GM18867 (cell line): ENCODE measurements at regions not wholly inside any gene's neighbourhood (a gene's known extent, or its start where the extent isn't known, plus 50 kb on each side); places are given as distances from the start of the nearest gene placed in this dataset.

Source experiments
- ATAC-seq: cut with Tn5 transposase; IDR thresholded peaks from one replicate; pipeline ENCODE4 v1.9.1; 2021; ENCODE audit warnings: mild to moderate bottlenecking, moderate library complexity; ENCODE audit not compliant: unreplicated experiment

DNA sequence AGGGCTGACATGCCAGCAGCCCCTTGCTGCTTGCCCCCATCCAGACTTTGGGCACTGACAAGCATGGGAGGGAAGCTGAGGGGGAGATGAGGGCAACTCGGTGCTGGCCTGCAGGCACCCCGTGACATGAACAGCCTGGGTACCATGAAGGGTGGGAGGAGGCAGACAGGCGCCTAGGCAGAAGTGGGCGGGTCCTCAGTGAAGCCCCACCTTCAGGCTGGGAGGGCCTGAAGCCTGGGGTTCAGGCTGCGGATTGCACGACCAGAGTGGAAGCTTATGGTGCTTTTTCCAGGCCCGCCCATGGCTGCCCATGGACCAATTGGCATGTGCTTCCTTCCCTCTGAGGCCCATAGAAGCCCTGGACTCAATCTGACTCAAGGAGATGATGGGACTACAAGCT is 354.1 kb downstream of the GRIA2 start:
- no peak for ATAC-seq

DNA sequence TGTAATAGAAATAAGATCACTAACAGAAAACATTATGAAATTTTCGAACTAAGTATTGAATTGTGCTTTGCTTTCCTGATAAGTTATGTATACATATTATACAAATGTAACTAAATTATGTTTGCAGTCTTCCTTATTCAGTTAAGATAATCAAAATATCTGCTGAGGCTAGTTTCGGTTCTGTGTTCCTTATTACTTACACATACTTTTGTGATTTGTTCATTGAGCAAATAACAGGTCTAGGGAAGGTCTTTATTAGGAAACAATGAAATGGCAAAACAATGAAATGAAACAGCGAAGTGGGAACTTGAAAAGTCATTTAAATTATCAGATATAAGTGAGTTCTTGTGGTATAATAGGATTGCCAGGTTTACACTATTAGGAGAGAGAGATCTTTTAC is 352.4 kb downstream of the GRIA2 start:
- ATAC-seq, result no peak

DNA sequence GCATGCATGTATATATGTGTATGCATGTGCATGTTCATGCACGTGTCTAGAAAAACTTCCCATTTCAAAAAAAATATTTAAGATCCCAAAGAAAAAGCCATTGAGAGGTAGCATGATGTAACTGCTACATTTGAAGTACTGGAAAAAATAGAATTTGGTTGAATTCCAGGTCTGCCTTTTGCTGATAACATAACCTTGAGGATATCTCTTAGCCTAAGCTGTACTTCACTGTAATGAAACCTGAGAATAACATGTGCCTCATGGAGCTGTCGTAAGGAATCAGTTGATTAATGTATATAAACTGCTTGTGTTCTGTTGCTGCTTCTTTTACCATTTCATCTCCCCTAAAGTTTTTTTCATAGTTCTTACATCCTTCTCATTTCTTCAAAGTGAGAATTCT is 351.8 kb downstream of the GRIA2 start:
- no peak for ATAC-seq

DNA sequence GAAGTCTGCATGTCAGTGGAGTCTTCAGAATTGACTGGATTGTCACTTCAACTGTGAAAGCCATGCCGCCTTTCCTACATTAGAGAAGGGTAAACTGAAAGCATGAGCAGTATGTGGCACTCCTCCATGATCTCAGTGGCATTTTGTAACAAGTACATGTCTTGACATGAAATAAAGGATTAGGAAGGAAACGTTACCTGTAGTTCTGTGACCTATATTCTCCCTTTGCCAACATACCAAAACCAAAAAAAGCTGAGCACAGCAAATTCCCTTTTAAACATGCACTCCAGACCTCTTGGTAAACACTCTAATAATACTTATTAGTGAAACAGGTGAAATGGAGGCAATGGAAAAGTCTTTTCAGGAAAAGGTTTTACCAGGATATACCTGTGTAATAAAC is 344.2 kb downstream of the GRIA2 start:
- no peak for ATAC-seq

DNA sequence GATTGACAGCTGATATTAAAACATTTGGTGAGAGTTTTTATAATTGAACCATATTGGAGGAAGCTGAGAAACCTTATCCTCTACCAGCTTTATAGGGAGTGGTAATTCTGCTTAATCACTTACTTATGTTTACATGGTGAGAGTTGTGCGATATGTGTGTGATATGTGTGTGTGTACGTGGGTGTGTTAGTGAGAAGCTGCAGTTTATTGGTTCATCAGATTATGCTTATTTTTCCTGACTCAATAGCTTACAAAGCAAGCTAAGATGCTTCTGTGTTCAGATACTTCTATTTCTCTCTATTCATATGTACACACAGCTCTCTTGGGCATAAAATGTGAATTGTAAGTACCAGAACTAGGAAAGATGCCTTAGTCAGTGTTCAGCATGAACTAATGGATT is 343.7 kb downstream of the GRIA2 start:
- no peak for ATAC-seq

DNA sequence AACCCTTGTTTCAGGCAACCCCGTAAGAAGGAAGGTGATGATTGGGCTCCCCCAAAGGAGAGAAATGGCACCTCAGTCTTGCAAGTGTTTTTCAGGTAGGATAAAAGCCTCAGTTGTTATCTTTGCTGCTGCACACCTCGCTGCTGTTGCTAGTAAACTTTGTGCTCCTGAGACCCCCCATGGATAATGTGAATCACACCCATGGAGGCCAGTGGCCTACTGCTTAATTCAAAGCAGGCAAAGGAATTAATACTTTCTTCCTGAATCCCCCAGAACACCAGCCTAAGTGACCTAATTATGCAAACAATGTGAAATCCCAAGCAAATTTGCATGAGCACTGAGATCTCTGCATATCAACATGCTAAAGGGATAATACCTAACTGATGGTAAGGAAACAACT is 337.5 kb downstream of the GRIA2 start:
- ATAC-seq, result no peak

DNA sequence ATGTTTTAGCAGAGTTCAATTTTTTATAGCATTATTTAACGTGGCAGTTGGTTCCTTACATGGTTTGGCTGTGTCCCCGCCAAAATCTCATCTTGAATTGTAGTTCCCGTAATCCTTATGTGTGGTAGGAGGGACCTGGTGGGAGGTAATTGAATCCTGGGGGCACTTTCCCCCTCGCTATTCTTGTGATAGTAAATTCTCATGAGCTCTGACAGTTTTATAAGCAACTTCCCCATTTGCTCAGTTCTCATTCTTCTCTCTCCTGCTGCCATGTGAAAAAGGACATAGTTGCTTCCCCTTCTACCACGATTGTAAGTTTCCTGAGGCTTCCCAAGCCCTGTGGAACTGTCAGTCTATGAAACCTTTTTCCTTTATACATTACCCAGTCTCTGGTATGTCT is 329.5 kb downstream of the GRIA2 start:
- ATAC-seq, result no peak

DNA sequence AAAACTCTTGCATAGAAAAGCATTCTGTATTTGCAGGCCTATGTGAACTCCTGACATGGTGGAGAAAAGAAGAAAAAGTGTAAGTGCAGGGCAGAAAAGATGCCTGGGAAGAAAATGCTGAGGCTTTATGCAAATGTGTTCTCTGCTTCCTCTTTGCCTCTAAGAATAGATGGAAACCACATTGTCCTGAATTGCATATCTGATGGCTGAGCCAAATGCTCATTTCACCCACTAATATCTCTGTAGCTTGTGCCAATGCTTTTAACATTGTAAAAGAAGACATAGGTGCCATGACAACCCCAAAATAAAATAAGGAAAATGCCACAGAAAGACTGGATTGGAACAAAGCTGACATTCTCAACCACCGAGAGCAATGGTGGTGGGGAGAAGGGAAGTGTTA is 307.4 kb downstream of the GRIA2 start:
- ATAC-seq, result no peak

DNA sequence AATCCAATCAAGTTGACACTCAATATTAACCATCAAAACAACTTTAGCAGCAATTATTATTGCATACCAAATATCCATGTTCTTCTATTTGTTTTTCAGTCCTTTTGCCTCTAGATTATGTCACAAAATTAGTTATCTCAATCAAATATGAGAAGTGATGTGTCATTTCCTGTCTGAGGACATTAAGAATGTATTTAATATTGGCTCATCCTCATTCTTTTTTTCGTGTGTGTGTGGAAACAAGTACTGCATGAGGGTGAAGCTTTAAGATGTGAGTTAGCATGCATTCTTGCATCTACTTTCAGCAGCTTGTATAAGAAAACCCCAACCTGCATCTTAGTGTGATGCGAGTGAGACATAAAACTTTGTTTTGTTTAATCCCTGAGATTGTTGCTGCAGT is 301.4 kb downstream of the GRIA2 start:
- no peak for ATAC-seq

DNA sequence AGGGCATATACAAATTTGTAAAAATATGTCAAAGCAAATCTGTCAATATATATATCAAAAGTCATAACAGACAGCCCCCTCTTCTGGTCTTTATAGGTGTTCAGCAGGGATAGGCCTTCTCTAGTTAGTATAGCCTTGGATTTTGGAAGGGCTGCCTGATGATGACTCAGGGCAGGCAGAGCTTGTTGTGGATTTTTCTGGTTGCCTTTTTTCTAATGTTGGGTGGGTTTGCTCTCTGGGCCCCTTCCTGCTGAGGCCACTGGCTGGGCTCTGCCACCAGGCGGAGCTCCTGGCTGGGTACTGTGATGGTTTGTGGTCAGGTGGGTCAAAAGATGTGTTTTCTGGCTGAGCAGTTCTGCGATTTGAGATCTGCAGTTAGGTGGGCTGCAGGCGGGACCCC is 294.2 kb downstream of the GRIA2 start:
- no peak for ATAC-seq

DNA sequence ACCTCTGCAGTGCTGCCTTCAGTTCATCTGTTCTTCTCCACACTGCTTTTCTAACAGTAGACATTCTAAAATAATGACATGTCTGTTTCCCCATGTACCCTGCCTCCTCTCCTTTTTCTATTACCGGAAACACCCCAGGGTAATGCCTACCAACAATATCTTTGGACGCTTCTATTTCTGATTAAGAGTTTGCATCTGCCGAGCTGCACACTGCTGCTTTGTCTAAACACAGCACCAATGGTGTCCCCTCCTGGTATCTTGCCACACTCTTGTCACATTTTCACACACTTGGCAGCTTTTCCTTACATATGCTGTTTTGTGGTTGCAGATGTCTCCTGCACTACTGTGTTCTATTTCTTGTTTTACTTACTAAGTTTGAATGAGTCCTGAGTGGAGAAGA is 288.8 kb downstream of the GRIA2 start:
- ATAC-seq, result no peak

DNA sequence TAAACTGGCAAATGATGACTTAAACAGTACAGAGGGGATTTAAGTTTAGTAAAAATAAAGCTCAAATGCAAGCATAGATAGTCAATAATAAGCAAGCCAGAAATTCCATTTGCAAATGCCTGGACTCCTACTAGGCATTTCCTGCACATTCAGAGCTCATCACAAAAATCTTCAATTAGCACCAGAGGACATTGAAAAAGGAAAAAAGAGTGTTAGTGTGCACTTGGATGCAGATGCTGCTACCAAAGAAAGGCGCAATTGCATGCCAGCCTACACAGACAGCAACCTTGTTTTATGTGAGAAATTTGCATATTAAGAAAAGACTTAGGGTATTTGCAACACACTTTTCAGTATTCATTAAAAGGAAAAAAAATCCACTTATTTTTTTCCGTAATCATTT is 282.1 kb downstream of the GRIA2 start:
- ATAC-seq, result no peak

DNA sequence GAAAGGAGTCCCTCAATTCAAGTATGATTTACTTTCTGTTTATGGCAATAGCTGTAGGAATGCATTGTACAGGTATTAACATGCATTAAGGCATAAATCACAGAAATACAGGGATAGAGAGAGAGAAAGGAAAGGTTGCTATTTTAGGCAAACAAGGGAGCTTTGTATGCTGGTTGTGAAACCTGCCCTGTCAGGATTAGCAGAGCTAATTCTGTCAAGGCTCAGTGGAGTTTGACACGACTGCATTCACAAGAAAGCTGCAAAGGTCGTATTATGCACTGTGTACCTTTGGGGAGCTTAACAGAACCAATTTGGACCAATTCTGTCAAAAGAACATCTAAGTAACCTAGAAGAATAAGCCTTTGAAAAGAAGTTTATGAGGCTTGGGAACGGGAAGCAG is 239.3 kb downstream of the GRIA2 start:
- ATAC-seq, result no peak

DNA sequence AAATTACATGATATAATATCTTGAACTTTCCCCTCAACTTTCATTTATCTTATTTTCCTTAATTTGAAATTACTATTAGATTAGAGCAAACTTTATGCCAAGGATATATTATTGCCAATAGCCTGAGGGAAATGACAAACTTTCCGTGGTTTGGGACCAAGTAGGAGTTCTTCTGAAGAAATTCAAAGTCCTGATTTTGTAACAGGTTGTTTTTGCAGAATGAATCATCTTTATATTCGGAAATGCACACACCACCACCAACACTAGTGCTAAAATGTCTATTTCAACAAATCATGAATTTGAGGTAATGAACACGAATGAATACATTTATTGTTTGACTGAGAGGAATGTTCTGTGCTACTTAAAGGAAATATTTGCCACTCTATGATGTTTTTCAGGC is 226.7 kb downstream of the GRIA2 start:
- no peak for ATAC-seq

DNA sequence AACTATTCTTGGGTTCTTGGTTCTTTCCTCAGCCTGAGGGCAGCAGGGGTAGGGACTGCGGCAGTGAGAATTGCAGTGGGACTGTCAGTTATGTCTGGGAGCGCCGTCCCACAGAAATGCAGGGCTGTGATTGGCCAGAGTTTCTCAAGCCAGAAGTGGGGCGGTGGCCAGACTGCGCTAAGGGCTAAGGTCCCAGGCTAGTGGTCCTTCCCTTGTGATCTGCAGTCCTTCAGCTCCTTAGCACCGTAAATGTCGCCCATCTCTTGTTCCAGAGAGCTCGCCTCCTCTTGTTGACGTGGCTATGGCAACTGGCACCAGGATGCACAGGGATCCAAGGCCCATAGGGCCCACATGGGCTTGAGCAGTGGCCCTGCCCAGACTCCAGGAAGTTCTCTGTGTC is 223.5 kb downstream of the GRIA2 start:
- no peak for ATAC-seq

DNA sequence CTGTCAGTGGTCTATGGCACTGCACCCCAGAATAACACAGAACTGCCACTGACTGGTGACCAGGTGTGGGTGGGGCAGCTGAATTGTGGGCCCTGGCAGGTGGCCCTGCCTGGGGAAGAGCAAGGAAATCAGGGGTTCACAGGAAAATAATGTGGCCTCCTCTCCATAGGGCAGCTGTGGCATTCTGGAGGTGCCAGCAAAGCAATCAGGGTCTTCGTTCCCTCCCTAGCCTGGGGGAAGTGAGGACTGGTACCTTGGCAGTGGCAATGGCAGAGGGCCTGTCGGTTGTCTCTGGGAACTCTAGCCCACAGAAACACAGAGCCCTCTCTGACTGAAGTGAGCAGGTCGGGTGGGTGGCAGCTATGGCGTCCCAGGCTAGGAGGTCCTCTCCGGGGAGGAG is 223.0 kb downstream of the GRIA2 start:
- ATAC-seq, result no peak

DNA sequence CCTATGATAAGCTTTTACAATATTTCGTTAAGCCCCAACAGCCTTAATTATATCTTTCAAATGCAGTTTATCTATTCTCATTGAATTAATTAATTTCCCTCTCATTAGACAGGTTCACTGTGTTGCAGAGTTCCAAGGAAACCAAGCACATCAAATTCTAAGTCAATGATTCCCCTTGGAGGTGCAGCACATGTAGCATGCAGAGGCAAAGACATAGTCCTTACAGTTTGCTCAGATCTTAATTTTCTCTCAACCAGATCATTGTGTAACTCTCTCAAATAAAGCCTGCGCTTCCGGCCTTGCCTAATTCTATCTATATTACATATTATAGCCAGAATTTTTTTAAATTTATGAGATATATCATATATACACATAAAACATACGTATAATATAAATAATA is 205.4 kb downstream of the GRIA2 start:
- ATAC-seq, result no peak

DNA sequence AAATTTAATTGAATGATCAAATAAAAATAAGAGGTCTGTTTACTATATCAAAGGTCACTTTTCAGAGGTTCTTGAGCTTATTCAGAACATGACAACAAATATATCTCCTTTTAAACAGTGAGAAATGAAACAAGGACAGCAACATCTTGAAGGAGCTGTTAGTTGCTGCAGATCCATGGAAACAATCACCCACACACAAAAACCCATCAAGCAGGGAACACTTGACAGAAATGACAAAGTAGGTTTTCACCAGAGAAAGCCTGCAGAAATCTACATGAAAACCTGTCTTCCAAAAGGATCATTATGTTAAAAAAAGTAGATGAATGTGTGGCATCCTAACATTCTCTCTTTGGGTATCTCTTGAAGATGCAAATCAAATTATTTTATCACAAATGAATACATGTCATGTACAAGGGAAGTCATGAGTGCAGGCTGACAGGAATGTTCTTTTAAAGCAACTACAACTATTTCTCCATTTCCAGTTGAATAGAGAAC is 203.0 kb downstream of the GRIA2 start:
- no peak for ATAC-seq

DNA sequence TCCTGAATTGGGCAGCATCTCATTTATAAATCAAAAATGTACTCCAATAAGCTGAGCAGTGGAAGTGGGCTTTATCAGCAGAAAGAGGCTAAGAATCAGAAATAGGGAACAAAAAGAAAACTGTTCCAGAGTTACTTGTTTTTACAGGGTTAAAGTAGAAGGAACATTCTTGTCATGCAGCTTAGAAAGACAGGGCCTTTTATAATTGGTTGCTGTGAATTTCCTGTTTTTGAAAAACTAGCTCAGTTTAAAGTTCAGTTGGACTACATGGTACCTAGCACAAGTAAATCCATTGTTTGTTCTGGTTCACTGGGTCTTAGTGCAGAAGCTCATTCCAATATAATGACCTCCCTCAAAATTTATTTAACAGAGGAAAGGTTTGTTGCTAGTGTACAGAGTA is 200.8 kb downstream of the GRIA2 start:
- ATAC-seq, result no peak
